ENCODE measurements at regions not wholly inside any gene's neighbourhood (a gene's known extent, or its start where the extent isn't known, plus 50 kb on each side); places are given as distances from the start of the nearest gene placed in this dataset.

GRCh38 chr5:159453209-159453608, 122.9 kb upstream of the IL12B start:
- TF ChIP-seq POLR2A (IDR thresholded peaks at IDR 0.05) (no peak), CTCF (IDR thresholded peaks at IDR 0.05) (no peak), POLR2AphosphoS5 (IDR thresholded peaks at IDR 0.05) (no peak)

Measured in gastroesophageal sphincter (tissue), 3 donors.